GM19468 (cell line): ENCODE measurements at regions not wholly inside any gene's neighbourhood (a gene's known extent, or its start where the extent isn't known, plus 50 kb on each side); places are given as distances from the start of the nearest gene placed in this dataset.
"Not testable (repeated sequence)": the region's sequence is repeated elsewhere in the genome, so short reads cannot be mapped to it uniquely, and the experiment has no call there.

Experiments used
- ATAC-seq: cut with Tn5 transposase; IDR thresholded peaks from one replicate; pipeline ENCODE4 v1.9.1; 2021; ENCODE audit warnings: mild to moderate bottlenecking, moderate library complexity, moderate number of reproducible peaks; ENCODE audit not compliant: unreplicated experiment; ENCODE audit errors: extremely low read depth

GRCh38 chr4:24369507-24370029, 214.8 kb downstream of the DHX15 start:
- ATAC-seq, result no peak

- ATAC-seq, result no peak
Observed at GRCh38 chr4:24368801-24369200, 215.6 kb downstream of the DHX15 start.

- ATAC-seq, result no peak
Observed at GRCh38 chr4:24364852-24365251, 219.5 kb downstream of the DHX15 start.

- ATAC-seq, result no peak
Observed at GRCh38 chr4:24364249-24364648, 220.1 kb downstream of the DHX15 start.

GRCh38 chr4:24363751-24364150, 220.6 kb downstream of the DHX15 start:
- ATAC-seq, result no peak

- ATAC-seq, result no peak
Observed at GRCh38 chr4:24352112-24352511, 232.2 kb downstream of the DHX15 start.

- ATAC-seq, result not testable (repeated sequence)
Observed at GRCh38 chr4:24349168-24349996, 235.0 kb downstream of the DHX15 start.

- ATAC-seq, result no peak
Observed at GRCh38 chr4:24339260-24339659, 245.1 kb downstream of the DHX15 start.

- ATAC-seq, result no peak
Observed at GRCh38 chr4:24337451-24338190, 246.7 kb downstream of the DHX15 start.

- ATAC-seq, result no peak
Observed at GRCh38 chr4:24335616-24336015, 248.7 kb downstream of the DHX15 start.

- ATAC-seq, result no peak
Observed at GRCh38 chr4:24334906-24335305, 249.4 kb downstream of the DHX15 start.

GRCh38 chr4:24330573-24330972, 253.8 kb downstream of the DHX15 start:
- ATAC-seq, result no peak

GRCh38 chr4:24330172-24330571, 254.2 kb downstream of the DHX15 start:
- ATAC-seq, result no peak

GRCh38 chr4:24328711-24329110, 255.6 kb downstream of the DHX15 start:
- no peak for ATAC-seq

- ATAC-seq, result no peak
Observed at GRCh38 chr4:24328310-24328709, 256.0 kb downstream of the DHX15 start.

GRCh38 chr4:24322995-24323394, 261.4 kb downstream of the DHX15 start:
- no peak for ATAC-seq

GRCh38 chr4:24322511-24322910, 261.8 kb downstream of the DHX15 start:
- ATAC-seq, result no peak

- ATAC-seq, result no peak
Observed at GRCh38 chr4:24321616-24322015, 262.7 kb downstream of the DHX15 start.

- no peak for ATAC-seq
Observed at GRCh38 chr4:24321131-24321530, 263.2 kb downstream of the DHX15 start.

GRCh38 chr4:24319387-24319786, 265.0 kb downstream of the DHX15 start:
- ATAC-seq, result no peak

GRCh38 chr4:24315056-24315455, 269.3 kb downstream of the DHX15 start:
- no peak for ATAC-seq
